IPS-20b (cell line): ENCODE measurements at regions not wholly inside any gene's neighbourhood (a gene's known extent, or its start where the extent isn't known, plus 50 kb on each side); places are given as distances from the start of the nearest gene placed in this dataset.

ENCODE experiments used
- H3K27ac ChIP-seq: one replicate; pipeline ENCODE4 v1.5.1; 2013; ENCODE audit warnings: low read length
- H3K27me3 ChIP-seq: 2 replicates; pipeline ENCODE4 v1.6.1; 2013; ENCODE audit warnings: mild to moderate bottlenecking, low read length, inconsistent platforms; ENCODE audit not compliant: insufficient read depth
- H3K36me3 ChIP-seq: 2 replicates; pipeline ENCODE4 v1.6.1; 2013; ENCODE audit warnings: low read depth, mild to moderate bottlenecking, inconsistent platforms, low read length, moderate library complexity; ENCODE audit not compliant: insufficient read depth
- H3K4me1 ChIP-seq: 2 replicates; pipeline ENCODE4 v1.6.1; 2013; ENCODE audit warnings: mild to moderate bottlenecking, control low read depth, inconsistent platforms, low read length, moderate library complexity; ENCODE audit not compliant: insufficient read depth
- H3K4me3 ChIP-seq: 2 replicates; pipeline ENCODE4 v1.5.1; 2013; ENCODE audit warnings: mild to moderate bottlenecking, low read length, inconsistent platforms
- H3K9ac ChIP-seq: 2 replicates; pipeline ENCODE4 v1.6.1; 2013; ENCODE audit warnings: low read depth, mild to moderate bottlenecking, inconsistent platforms, low read length, moderate library complexity
- H3K9me3 ChIP-seq: 2 replicates; pipeline ENCODE4 v1.6.1; 2013; ENCODE audit warnings: mild to moderate bottlenecking, low read depth, low read length, inconsistent platforms; ENCODE audit not compliant: insufficient read depth

GRCh38 chr7:46544396-46545008 is 623.4 kb upstream of the IGFBP3 start:
- Histone ChIP-seq H3K27me3 (no peaks in the 10 kb centered on the region), H3K9ac (no peak overlapping the region), H3K27ac (no peak overlapping the region), H3K4me1 (peaks cover 12% of the 10 kb centered on the region), H3K9me3 (no peaks in the 10 kb centered on the region), H3K36me3 (no peaks in the 10 kb centered on the region), H3K4me3 (no peak overlapping the region)

GRCh38 chr7:46542076-46542475 is 621.0 kb upstream of the IGFBP3 start:
- H3K4me1 ChIP-seq: peaks cover 12% of the 10 kb centered on the region
- H3K9ac ChIP-seq: no peak overlapping the region
- H3K4me3 ChIP-seq: no peak overlapping the region
- no peaks in the 10 kb centered on the region for H3K9me3 ChIP-seq
- no peaks in the 10 kb centered on the region for H3K36me3 ChIP-seq
- peaks cover 5% of the 10 kb centered on the region; the same call in 1 of the 2 replicates for H3K27me3 ChIP-seq
- H3K27ac ChIP-seq: no peak overlapping the region

- Histone ChIP-seq H3K27ac (no peak overlapping the region), H3K9ac (no peak overlapping the region), H3K9me3 (no peaks in the 10 kb centered on the region), H3K36me3 (no peaks in the 10 kb centered on the region), H3K4me3 (no peak overlapping the region), H3K27me3 (peaks cover 26% of the 10 kb centered on the region; the same call in 1 of the 2 replicates), H3K4me1 (peaks cover 17% of the 10 kb centered on the region)
Measured at GRCh38 chr7:46539892-46540483, 618.9 kb upstream of the IGFBP3 start.

GRCh38 chr7:46537191-46537905 is 616.3 kb upstream of the IGFBP3 start:
- Histone ChIP-seq H3K4me3 (no peak overlapping the region), H3K9ac (no peak overlapping the region), H3K27me3 (peaks cover 53% of the 10 kb centered on the region), H3K9me3 (no peaks in the 10 kb centered on the region), H3K27ac (no peak overlapping the region), H3K4me1 (peaks cover 17% of the 10 kb centered on the region), H3K36me3 (no peaks in the 10 kb centered on the region)

GRCh38 chr7:46534664-46535588 is 613.9 kb upstream of the IGFBP3 start:
- no peak overlapping the region for H3K27ac ChIP-seq
- H3K36me3 ChIP-seq: no peaks in the 10 kb centered on the region
- peaks cover 4% of the 10 kb centered on the region; the same call in 1 of the 2 replicates for H3K9me3 ChIP-seq
- no peak overlapping the region for H3K9ac ChIP-seq
- H3K4me3 ChIP-seq: 0 out of 2 replicates have a peak overlapping the region, but pooled peaks have one; percentile 18
- H3K27me3 ChIP-seq: peaks cover 54% of the 10 kb centered on the region
- H3K4me1 ChIP-seq: peaks cover 14% of the 10 kb centered on the region

GRCh38 chr7:46533946-46534345 is 612.9 kb upstream of the IGFBP3 start:
- Histone ChIP-seq H3K4me1 (peaks cover 10% of the 10 kb centered on the region), H3K27me3 (peaks cover 54% of the 10 kb centered on the region), H3K4me3 (no peak overlapping the region), H3K36me3 (no peaks in the 10 kb centered on the region), H3K27ac (no peak overlapping the region), H3K9ac (no peak overlapping the region), H3K9me3 (peaks cover 4% of the 10 kb centered on the region; the same call in 1 of the 2 replicates)

- H3K9ac ChIP-seq: no peak overlapping the region
- no peak overlapping the region for H3K4me3 ChIP-seq
- no peak overlapping the region for H3K27ac ChIP-seq
- H3K27me3 ChIP-seq: peaks cover 54% of the 10 kb centered on the region
- H3K4me1 ChIP-seq: peaks cover 10% of the 10 kb centered on the region
- H3K9me3 ChIP-seq: peaks cover 14% of the 10 kb centered on the region; the same call in 1 of the 2 replicates
- H3K36me3 ChIP-seq: no peaks in the 10 kb centered on the region
Measured at GRCh38 chr7:46532571-46532970, 611.5 kb upstream of the IGFBP3 start.

- Histone ChIP-seq H3K9me3 (peaks cover 28% of the 10 kb centered on the region; the same call in 1 of the 2 replicates), H3K4me1 (peaks cover 5% of the 10 kb centered on the region), H3K4me3 (no peak overlapping the region), H3K9ac (no peak overlapping the region), H3K27me3 (peaks cover 30% of the 10 kb centered on the region), H3K36me3 (no peaks in the 10 kb centered on the region), H3K27ac (no peak overlapping the region)
Measured at GRCh38 chr7:46530081-46530750, 609.1 kb upstream of the IGFBP3 start.

- Histone ChIP-seq H3K4me1 (no peaks in the 10 kb centered on the region), H3K9me3 (peaks cover 28% of the 10 kb centered on the region; the same call in 1 of the 2 replicates), H3K27me3 (peaks cover 2% of the 10 kb centered on the region; the same call in 1 of the 2 replicates), H3K4me3 (no peak overlapping the region), H3K9ac (no peak overlapping the region), H3K36me3 (no peaks in the 10 kb centered on the region), H3K27ac (no peak overlapping the region)
Measured at GRCh38 chr7:46527360-46527759, 606.3 kb upstream of the IGFBP3 start.

- no peaks in the 10 kb centered on the region for H3K36me3 ChIP-seq
- no peaks in the 10 kb centered on the region for H3K27me3 ChIP-seq
- no peak overlapping the region for H3K27ac ChIP-seq
- H3K4me1 ChIP-seq: no peaks in the 10 kb centered on the region
- no peak overlapping the region for H3K9ac ChIP-seq
- H3K4me3 ChIP-seq: no peak overlapping the region
- peaks cover 28% of the 10 kb centered on the region; the same call in 1 of the 2 replicates for H3K9me3 ChIP-seq
Measured at GRCh38 chr7:46525876-46526275, 604.8 kb upstream of the IGFBP3 start.

GRCh38 chr7:46524350-46524749 is 603.3 kb upstream of the IGFBP3 start:
- no peaks in the 10 kb centered on the region for H3K4me1 ChIP-seq
- no peaks in the 10 kb centered on the region for H3K27me3 ChIP-seq
- no peak overlapping the region for H3K27ac ChIP-seq
- no peak overlapping the region for H3K9ac ChIP-seq
- H3K9me3 ChIP-seq: peaks cover 24% of the 10 kb centered on the region; the same call in 1 of the 2 replicates
- H3K4me3 ChIP-seq: no peak overlapping the region
- no peaks in the 10 kb centered on the region for H3K36me3 ChIP-seq
